ENCODE measurements at regions not wholly inside any gene's neighbourhood (a gene's known extent, or its start where the extent isn't known, plus 50 kb on each side); places are given as distances from the start of the nearest gene placed in this dataset.
A peak's percentile ranks its signal among the peaks of the same experiment; 100 is the strongest.

DNA sequence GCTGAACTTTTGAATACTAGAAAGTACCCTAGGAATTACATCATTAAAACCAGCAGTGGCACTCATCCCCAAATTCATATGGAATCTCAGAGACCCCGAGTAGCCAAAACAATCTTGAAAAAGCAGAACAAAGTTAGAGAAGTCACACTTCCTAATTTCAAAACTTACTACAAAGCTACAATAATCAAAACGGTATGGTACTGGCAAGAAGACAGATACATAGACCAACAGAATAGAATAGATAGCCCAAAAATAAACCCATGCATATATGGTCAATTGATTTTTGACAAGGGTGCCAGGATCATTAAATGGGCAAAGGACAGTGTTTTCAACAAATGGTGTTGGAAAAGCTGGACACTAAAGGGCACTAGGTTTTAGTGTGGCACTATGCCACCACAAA lies 176.0 kb upstream of the NDUFV2 start (continued):
- TF ChIP-seq KDM1A (IDR thresholded peaks at IDR 0.05; ENCODE audit: borderline replicate concordance, low read length): peak; percentile 51; the same call in 1 of the 2 replicates
- no peak for TF ChIP-seq POLR2AphosphoS5 (IDR thresholded peaks at IDR 0.05; ENCODE audit: low read depth, low read length)
- TF ChIP-seq CHD1 (IDR thresholded peaks at IDR 0.05; ENCODE audit: low read depth, low read length): no peak
- TF ChIP-seq KDM5A (IDR thresholded peaks at IDR 0.05; ENCODE audit: low read length): no peak
- TF ChIP-seq MAFK (IDR thresholded peaks at IDR 0.05; ENCODE audit: low read depth, low read length): no peak

All from H1 (cell line).